ENCODE measurements at regions not wholly inside any gene's neighbourhood (a gene's known extent, or its start where the extent isn't known, plus 50 kb on each side); places are given as distances from the start of the nearest gene placed in this dataset.

- TF ChIP-seq, protein P1, sequence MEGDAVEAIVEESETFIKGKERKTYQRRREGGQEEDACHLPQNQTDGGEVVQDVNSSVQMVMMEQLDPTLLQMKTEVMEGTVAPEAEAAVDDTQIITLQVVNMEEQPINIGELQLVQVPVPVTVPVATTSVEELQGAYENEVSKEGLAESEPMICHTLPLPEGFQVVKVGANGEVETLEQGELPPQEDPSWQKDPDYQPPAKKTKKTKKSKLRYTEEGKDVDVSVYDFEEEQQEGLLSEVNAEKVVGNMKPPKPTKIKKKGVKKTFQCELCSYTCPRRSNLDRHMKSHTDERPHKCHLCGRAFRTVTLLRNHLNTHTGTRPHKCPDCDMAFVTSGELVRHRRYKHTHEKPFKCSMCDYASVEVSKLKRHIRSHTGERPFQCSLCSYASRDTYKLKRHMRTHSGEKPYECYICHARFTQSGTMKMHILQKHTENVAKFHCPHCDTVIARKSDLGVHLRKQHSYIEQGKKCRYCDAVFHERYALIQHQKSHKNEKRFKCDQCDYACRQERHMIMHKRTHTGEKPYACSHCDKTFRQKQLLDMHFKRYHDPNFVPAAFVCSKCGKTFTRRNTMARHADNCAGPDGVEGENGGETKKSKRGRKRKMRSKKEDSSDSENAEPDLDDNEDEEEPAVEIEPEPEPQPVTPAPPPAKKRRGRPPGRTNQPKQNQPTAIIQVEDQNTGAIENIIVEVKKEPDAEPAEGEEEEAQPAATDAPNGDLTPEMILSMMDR (IDR thresholded peaks at IDR 0.05; ENCODE audit: borderline replicate concordance, control extremely low read depth, extremely low read depth, insufficient read depth, missing control alignments): no peak
- in situ Hi-C loops (cut with MboI; ENCODE audit: low sequenced_read_pairs, unreplicated experiment): no loop called here
Observed at GRCh38 chr3:124566701-124567100, 163.6 kb upstream of the UMPS start.

DNA sequence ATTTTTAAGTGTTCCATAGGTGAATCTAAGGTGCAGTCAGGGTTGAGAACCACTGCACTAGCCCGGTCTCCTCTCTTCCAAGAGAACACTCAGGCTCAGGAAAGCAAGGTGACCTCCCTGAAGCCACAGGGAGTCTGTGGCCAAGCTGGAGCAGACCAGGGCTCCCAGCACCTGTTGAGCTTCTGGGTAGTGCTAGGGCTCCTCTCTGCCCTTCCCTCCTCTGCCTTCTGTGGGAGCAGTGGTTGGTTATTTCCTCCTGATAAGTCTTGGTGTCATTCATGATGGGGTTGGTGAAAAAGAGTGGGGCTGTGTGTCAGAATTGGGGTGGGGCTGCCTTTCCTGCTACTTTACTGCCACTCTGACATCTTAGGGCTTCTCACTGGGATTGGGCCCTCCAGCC, 163.1 kb upstream of the UMPS start:
- in situ Hi-C loops (cut with MboI; ENCODE audit: low sequenced_read_pairs, unreplicated experiment): no loop called here
- TF ChIP-seq, protein P1 (IDR thresholded peaks at IDR 0.05; ENCODE audit: borderline replicate concordance, control extremely low read depth, extremely low read depth, insufficient read depth, missing control alignments): no peak
- DNase-seq (ENCODE audit: low spot score): no peak

More at GRCh38 chr3:124566701-124567100, 163.6 kb upstream of the UMPS start:
- DNase-seq (ENCODE audit: low spot score): no peak

DNA sequence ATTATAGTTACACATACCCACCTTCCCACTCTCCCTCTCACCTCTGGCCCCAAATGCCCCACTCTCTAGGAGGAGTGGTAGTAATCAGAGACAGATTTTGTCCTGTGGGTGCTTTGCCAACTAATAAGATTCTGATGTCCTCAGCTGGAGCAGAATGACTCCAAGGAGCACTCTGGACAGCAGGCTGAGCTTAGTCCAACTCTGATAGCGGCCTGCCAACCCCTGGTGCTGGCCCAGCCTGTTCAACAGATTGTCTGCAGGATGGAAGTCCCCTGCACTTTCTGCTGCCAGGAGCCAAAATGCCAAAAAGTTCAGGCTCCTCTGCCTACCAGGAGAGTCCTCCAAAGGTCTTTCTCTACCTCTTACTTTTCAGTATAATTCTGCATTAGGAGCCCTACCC, 160.5 kb upstream of the UMPS start:
- no peak for DNase-seq (ENCODE audit: low spot score)
- TF ChIP-seq, protein P1 (IDR thresholded peaks at IDR 0.05; ENCODE audit: borderline replicate concordance, control extremely low read depth, extremely low read depth, insufficient read depth, missing control alignments): no peak
- in situ Hi-C loops (cut with MboI; ENCODE audit: low sequenced_read_pairs, unreplicated experiment): no loop called here

DNA sequence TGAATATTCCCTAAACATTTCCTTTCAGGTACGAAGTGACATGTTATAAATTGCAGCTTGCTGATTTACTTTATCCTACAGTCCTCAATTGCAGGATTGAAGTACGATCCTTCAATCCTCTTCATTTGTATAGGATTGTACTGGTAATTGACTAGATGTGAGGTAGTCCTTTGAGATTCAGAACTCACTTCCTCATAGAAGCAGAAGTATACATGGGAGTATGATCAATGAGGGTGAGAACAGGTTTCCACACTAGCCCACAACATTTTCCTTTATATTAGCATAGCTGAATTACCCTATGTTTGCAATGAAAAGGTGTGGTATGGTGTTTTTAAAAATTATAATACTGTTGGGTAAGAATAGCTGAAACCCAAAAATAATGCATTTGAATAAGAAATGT, 160.0 kb upstream of the UMPS start:
- TF ChIP-seq, protein P1 (IDR thresholded peaks at IDR 0.05; ENCODE audit: borderline replicate concordance, control extremely low read depth, extremely low read depth, insufficient read depth, missing control alignments): no peak
- in situ Hi-C loops (cut with MboI; ENCODE audit: low sequenced_read_pairs, unreplicated experiment): no loop called here
- DNase-seq (ENCODE audit: low spot score): no peak

DNA sequence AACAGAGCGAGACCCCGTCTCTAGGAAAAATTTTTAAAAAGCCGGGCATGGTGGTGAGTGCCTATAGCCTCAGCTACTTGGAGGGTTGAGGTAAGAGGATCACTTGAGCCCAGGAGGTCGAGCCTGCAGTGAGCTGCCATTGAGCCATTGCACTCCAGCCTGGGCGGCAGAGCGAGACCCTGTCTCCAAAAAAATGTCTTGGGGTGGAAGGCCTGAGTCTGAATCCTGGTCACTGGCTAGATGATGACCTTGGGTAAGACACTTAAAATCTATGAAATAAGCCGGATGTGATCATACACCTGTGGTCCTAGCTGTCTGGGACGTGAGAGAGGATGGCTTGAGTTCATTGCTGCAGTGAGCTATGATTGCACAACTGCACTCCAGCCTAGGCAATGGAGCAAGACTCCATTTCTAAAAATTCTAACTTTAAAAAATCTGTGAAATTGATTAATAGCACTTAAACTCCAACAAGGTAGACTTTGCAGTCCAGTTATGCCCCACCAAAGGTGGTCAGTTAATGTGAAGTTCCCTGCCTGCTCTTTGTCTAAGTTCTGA, 157.3 kb upstream of the UMPS start:
- no peak for DNase-seq (ENCODE audit: low spot score)
- in situ Hi-C loops (cut with MboI; ENCODE audit: low sequenced_read_pairs, unreplicated experiment): no loop called here

GRCh38 chr3:124574012-124574411, 156.2 kb upstream of the UMPS start:
- in situ Hi-C loops (cut with MboI; ENCODE audit: low sequenced_read_pairs, unreplicated experiment): no loop called here
- no peak for DNase-seq (ENCODE audit: low spot score)
- TF ChIP-seq, protein P1 (IDR thresholded peaks at IDR 0.05; ENCODE audit: borderline replicate concordance, control extremely low read depth, extremely low read depth, insufficient read depth, missing control alignments): no peak

More for the DNA sequence above, 157.3 kb upstream of the UMPS start:
- TF ChIP-seq, protein P1 (IDR thresholded peaks at IDR 0.05; ENCODE audit: borderline replicate concordance, control extremely low read depth, extremely low read depth, insufficient read depth, missing control alignments): no peak

Data from GM13976 (cell line).